ENCODE measurements at regions not wholly inside any gene's neighbourhood (a gene's known extent, or its start where the extent isn't known, plus 50 kb on each side); places are given as distances from the start of the nearest gene placed in this dataset.
"Not testable (repeated sequence)": the region's sequence is repeated elsewhere in the genome, so short reads cannot be mapped to it uniquely, and the experiment has no call there.

- peak; percentile 2 for DNase-seq (ENCODE audit: low read depth)
Observed at GRCh38 chr11:71721840-71722239, 111.2 kb upstream of the DEFB108B start.

GRCh38 chr11:71723991-71724390, 109.0 kb upstream of the DEFB108B start:
- not testable (repeated sequence) for DNase-seq (ENCODE audit: low read depth)

- not testable (repeated sequence) for DNase-seq (ENCODE audit: low read depth)
Observed at GRCh38 chr11:71730748-71731147, 102.3 kb upstream of the DEFB108B start.

- not testable (repeated sequence) for DNase-seq (ENCODE audit: low read depth)
Observed at GRCh38 chr11:71734368-71734767, 98.6 kb upstream of the DEFB108B start.

GRCh38 chr11:71738317-71738716, 94.7 kb upstream of the DEFB108B start:
- DNase-seq (ENCODE audit: low read depth): not testable (repeated sequence)

GRCh38 chr11:71743385-71743784, 89.6 kb upstream of the DEFB108B start:
- DNase-seq (ENCODE audit: low read depth): not testable (repeated sequence)

GRCh38 chr11:71745656-71746055, 87.3 kb upstream of the DEFB108B start:
- not testable (repeated sequence) for DNase-seq (ENCODE audit: low read depth)

- DNase-seq (ENCODE audit: low read depth): not testable (repeated sequence)
Observed at GRCh38 chr11:71746263-71746662, 86.7 kb upstream of the DEFB108B start.

GRCh38 chr11:71748965-71749620, 83.9 kb upstream of the DEFB108B start:
- DNase-seq (ENCODE audit: low read depth): peak; percentile 1

GRCh38 chr11:71750908-71751307, 82.1 kb upstream of the DEFB108B start:
- DNase-seq (ENCODE audit: low read depth): not testable (repeated sequence)

GRCh38 chr11:71764695-71765491, 68.1 kb upstream of the DEFB108B start:
- DNase-seq (ENCODE audit: low read depth): not testable (repeated sequence)

GRCh38 chr11:71767016-71767415, 66.0 kb upstream of the DEFB108B start:
- not testable (repeated sequence) for DNase-seq (ENCODE audit: low read depth)

GRCh38 chr11:71772193-71772592, 60.8 kb upstream of the DEFB108B start:
- DNase-seq (ENCODE audit: low read depth): not testable (repeated sequence)

- DNase-seq (ENCODE audit: low read depth): no peak
Observed at GRCh38 chr11:71774603-71775222, 58.3 kb upstream of the DEFB108B start.

GRCh38 chr11:71780116-71780515, 52.9 kb upstream of the DEFB108B start:
- not testable (repeated sequence) for DNase-seq (ENCODE audit: low read depth)

GRCh38 chr11:71780771-71781170, 52.2 kb upstream of the DEFB108B start:
- peak; percentile 27 for DNase-seq (ENCODE audit: low read depth)

GRCh38 chr11:71781491-71781890, 51.5 kb upstream of the DEFB108B start:
- DNase-seq (ENCODE audit: low read depth): not testable (repeated sequence)

- not testable (repeated sequence) for DNase-seq (ENCODE audit: low read depth)
Observed at GRCh38 chr11:71782229-71782861, 50.7 kb upstream of the DEFB108B start.

GRCh38 chr11:71783191-71783590, 49.8 kb upstream of the DEFB108B start:
- DNase-seq (ENCODE audit: low read depth): peak; percentile 19

Measured in renal cortical epithelial cell (primary cell).